GM12878 (cell line): ENCODE measurements at regions not wholly inside any gene's neighbourhood (a gene's known extent, or its start where the extent isn't known, plus 50 kb on each side); places are given as distances from the start of the nearest gene placed in this dataset.

ENCODE experiments used
- ATAC-seq: fragments of 200-7000 bp; cut with Tn5 transposase; 3 replicates; pipeline ENCODE4 v1.9.1; 2020; ENCODE audit warnings: mild to moderate bottlenecking, moderate library complexity
- BruUV-seq: library from RNA; stranded (reverse); fragments of 400-500 nt; replicated peaks from 2 replicates; lab custom pipeline; 2021; lab: Mats Ljungman, UMichigan
- CTCF ChIA-PET: fragments of 300-600 bp; sonication (Branson Sonifier 250); formaldehyde crosslinking; extraction: SDS; loops from one replicate; lab custom pipeline; 2021; ENCODE audit warnings: inconsistent platforms; lab: Yijun Ruan, JAX
- POLR2A ChIA-PET: fragments of 350-600 bp; formaldehyde crosslinking; extraction: SDS; loops from one replicate; lab custom pipeline; 2021; ENCODE audit warnings: inconsistent platforms; lab: Charles Lee
- RAD21 ChIA-PET: fragments of 300-600 bp; sonication (Branson Sonifier 250); formaldehyde crosslinking; loops from one replicate; lab custom pipeline; 2023; ENCODE audit warnings: antibody characterized with exemption; ENCODE audit not compliant: unreplicated experiment; lab: Charles Lee
- SMC1A ChIA-PET: fragments of 300-600 bp; sonication (Branson Sonifier 250); formaldehyde crosslinking; loops from one replicate; lab custom pipeline; 2023; ENCODE audit not compliant: unreplicated experiment, uncharacterized antibody; lab: Charles Lee
- DNase-seq: peaks from one replicate; pipeline ENCODE4 v3.0.0-alpha.2; 2011; ENCODE audit warnings: low read depth, low spot score
- FAIRE-seq: peaks from 3 replicates; lab custom pipeline; 2011; peaks lifted over from hg19 to GRCh38; lab: Jason Lieb, UNC
- H2AFZ ChIP-seq: 2 replicates; pipeline ENCODE4 v1.6.0; 2011; ENCODE audit warnings: low read depth, low read length, control low read depth; ENCODE audit not compliant: control insufficient read depth
- H3K27ac ChIP-seq: 2 replicates; pipeline ENCODE4 v1.5.1; 2011; ENCODE audit warnings: control low read depth; ENCODE audit not compliant: control insufficient read depth, insufficient read depth
- H3K27me3 ChIP-seq, 2 experiments: replicated peaks in 1 of 2; 2 replicates each; pipeline versions ENCODE4 v1.6.0 to v1.6.1; 2011; ENCODE audit warnings: low read length in 1 of 2; ENCODE audit not compliant: control insufficient read depth in 2 of 2, insufficient read depth in 2 of 2
- H3K36me3 ChIP-seq, 2 experiments: 2 replicates each; pipeline ENCODE4 v1.5.1; 2011; ENCODE audit warnings: low read length in 1 of 2; ENCODE audit not compliant: control insufficient read depth in 2 of 2, insufficient read depth in 2 of 2
- H3K4me1 ChIP-seq: 2 replicates; pipeline ENCODE4 v1.6.1; 2011; ENCODE audit warnings: mild to moderate bottlenecking, low read length, moderate library complexity, mixed read lengths; ENCODE audit not compliant: control insufficient read depth, insufficient read depth
- H3K4me2 ChIP-seq: 2 replicates; pipeline ENCODE4 v1.6.0; 2011; ENCODE audit warnings: control low read depth; ENCODE audit not compliant: control insufficient read depth, insufficient read depth
- H3K4me3 ChIP-seq: fragments of 200-600 bp; sonication (generic); 2 replicates; pipeline ENCODE4 v1.5.1; 2016
- H3K79me2 ChIP-seq: 2 replicates; pipeline ENCODE4 v1.6.0; 2011; ENCODE audit warnings: low read length; ENCODE audit not compliant: control insufficient read depth, insufficient read depth
- H3K9ac ChIP-seq: 2 replicates; pipeline ENCODE4 v1.8.0; 2011; ENCODE audit warnings: low read length, control low read depth, mixed read lengths; ENCODE audit not compliant: control insufficient read depth, insufficient read depth
- H3K9me3 ChIP-seq: replicated peaks from 3 replicates; pipeline ENCODE4 v1.5.1; 2011; ENCODE audit warnings: mild to moderate bottlenecking, low read length; ENCODE audit not compliant: control insufficient read depth, insufficient read depth
- H4K20me1 ChIP-seq: 2 replicates; pipeline ENCODE4 v1.6.0; 2011; ENCODE audit not compliant: control insufficient read depth, insufficient read depth
- HCFC1 ChIP-seq: fragments of 150-350 bp; IDR thresholded peaks from 2 replicates; pipeline ENCODE4 v1.6.1; 2014; ENCODE audit warnings: low read length
- SIX5 ChIP-seq: IDR thresholded peaks from 2 replicates; pipeline ENCODE4 v1.6.1; 2011; ENCODE audit warnings: mild to moderate bottlenecking, low read depth, low read length, moderate library complexity; ENCODE audit not compliant: severe bottlenecking
- SMAD5 ChIP-seq: IDR thresholded peaks from 2 replicates; pipeline ENCODE4 v1.6.1; 2016; ENCODE audit warnings: antibody characterized with exemption, low read depth
- SREBF1 ChIP-seq: IDR thresholded peaks from 2 replicates; pipeline ENCODE4 v1.6.1; 2012; ENCODE audit warnings: mild to moderate bottlenecking, low read length
- USF2 ChIP-seq: IDR thresholded peaks from 2 replicates; pipeline ENCODE4 v1.6.1; 2011; ENCODE audit warnings: low read depth, low read length, improper control_type of control experiment, borderline replicate concordance
- WRNIP1 ChIP-seq: IDR thresholded peaks from 2 replicates; pipeline ENCODE4 v1.6.1; 2011; ENCODE audit warnings: low read depth, low read length, improper control_type of control experiment, borderline replicate concordance
- ZBTB40 ChIP-seq: fragments of 450-650 bp; IDR thresholded peaks from 2 replicates; pipeline ENCODE4 v1.6.1; 2016; ENCODE audit warnings: mild to moderate bottlenecking, moderate library complexity, borderline replicate concordance
- WGBS: methylation state at CpG from one replicate; pipeline ENCODE4 v1.1.6; 2016; ENCODE audit warnings: low lambda C conversion rate; ENCODE audit not compliant: insufficient replicate concordance, insufficient coverage; ENCODE audit errors: missing lambda C conversion rate; 5-methylcytosine and 5-hydroxymethylcytosine counted together
- in situ Hi-C: fragments of 300-500 bp; cut with MboI; formaldehyde crosslinking; loops from 9 replicates; pipeline ENCODE4 v1.14.3; 2018; ENCODE audit warnings: mixed read lengths
- intact Hi-C: fragments of 100-400 bp; cut with micrococcal nuclease; formaldehyde crosslinking; loops from one replicate; pipeline ENCODE4 v1.14.2; 2022; ENCODE audit not compliant: unreplicated experiment

DNA sequence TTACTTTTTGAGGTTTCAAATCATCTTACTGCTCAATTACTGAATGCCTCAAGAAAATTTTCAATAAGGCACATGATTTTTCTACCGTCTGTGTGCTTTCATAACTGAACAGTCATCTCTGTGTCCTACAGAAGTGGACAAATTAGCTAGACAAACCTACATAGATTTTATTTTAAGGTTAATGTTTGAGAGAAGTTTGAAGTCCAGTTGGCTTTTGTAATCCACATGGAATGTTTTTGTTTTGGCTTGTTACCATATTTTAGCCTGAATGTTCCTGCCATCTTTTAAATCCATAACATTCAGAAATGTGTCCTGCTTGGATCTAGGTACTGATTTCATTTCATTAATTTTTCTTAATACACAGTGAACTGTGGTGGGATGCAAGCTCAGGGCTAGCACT, 730.1 kb downstream of the IGSF11 start (continued):
- TF ChIP-seq ZBTB40 (no peak), SMAD5 (no peak)

GRCh38 chr3:118332699-118333098, 701.9 kb downstream of the IGSF11 start:
- H3K4me3 ChIP-seq, result no peak overlapping the region
- intact Hi-C loops, result no loop called here
- FAIRE-seq (no peak), DNase-seq (no peak)
- in situ Hi-C loops, result no loop called here
- H3K79me2 ChIP-seq, result no peaks in the 10 kb centered on the region
- peaks cover 2% of the 10 kb centered on the region; the same call in 1 of the 3 replicates for H3K9me3 ChIP-seq
- H3K27me3 ChIP-seq, result no peaks in the 10 kb centered on the region
- no peaks in the 10 kb centered on the region for H4K20me1 ChIP-seq
- SMC1A ChIA-PET, result interaction anchor here (0.8 kb wide), 1 partner anchor 30 kb away, joined by 3 read pairs; no protein-coding TSS in a partner anchor
- H3K4me2 ChIP-seq, result no peak overlapping the region
- no TSS peak for BruUV-seq
- POLR2A ChIA-PET, result no interaction called here
- CTCF ChIA-PET, result no interaction called here
- H3K27ac ChIP-seq, result no peak overlapping the region
- H3K36me3 ChIP-seq, result no peaks in the 10 kb centered on the region
- H3K4me1 ChIP-seq, result no peaks in the 10 kb centered on the region
- no peak overlapping the region for H3K9ac ChIP-seq
- no peak overlapping the region for H2AFZ ChIP-seq
- RAD21 ChIA-PET, result no interaction called here
- no peak for TF ChIP-seq SIX5
- no peak for TF ChIP-seq WRNIP1
- no peak for TF ChIP-seq USF2
- TF ChIP-seq HCFC1, result no peak
- no peak for TF ChIP-seq SREBF1
- TF ChIP-seq, all 136 proteins: peak for 0
- no peak for ATAC-seq
- 86% methylated on average over 2 of the region's 2 CpGs for whole genome bisulfite sequencing
